Psoas muscle (tissue), 7 donors: ENCODE measurements at regions not wholly inside any gene's neighbourhood (a gene's known extent, or its start where the extent isn't known, plus 50 kb on each side); places are given as distances from the start of the nearest gene placed in this dataset.

ENCODE experiments used
- ATAC-seq, 4 donors: fragments of 200-7000 bp; cut with Tn5 transposase; one replicate each; pipeline ENCODE4 v1.9.1; 2020; ENCODE audit warnings: moderate library complexity in 3 of 4, mild to moderate bottlenecking in 2 of 4
- DNase-seq, 2 donors: peaks; one replicate each; pipeline ENCODE4 v3.0.0-alpha.2; 2020
- H3K27ac ChIP-seq: fragments of 200-600 bp; one replicate; pipeline ENCODE4 v1.8.0; 2022
- H3K27me3 ChIP-seq, 3 donors: fragments of 200-600 bp in 1 of 3; one replicate each; pipeline versions ENCODE4 v1.6.1 to v1.8.0; 2013 to 2022; ENCODE audit warnings: low read length in 2 of 3, mild to moderate bottlenecking in 2 of 3, moderate library complexity in 1 of 3; ENCODE audit not compliant: insufficient read depth in 3 of 3
- H3K36me3 ChIP-seq, 2 donors: fragments of 200-600 bp in 1 of 2; one replicate each; pipeline versions ENCODE4 v1.6.1 to v1.8.0; 2013 to 2022; ENCODE audit warnings: low read depth in 1 of 2, mild to moderate bottlenecking in 1 of 2, moderate library complexity in 1 of 2; ENCODE audit not compliant: insufficient read depth in 1 of 2
- H3K4me1 ChIP-seq: fragments of 200-600 bp; one replicate; pipeline ENCODE4 v1.8.0; 2022
- H3K4me3 ChIP-seq: fragments of 200-600 bp; one replicate; pipeline ENCODE4 v1.8.0; 2022; ENCODE audit warnings: mild to moderate bottlenecking
- H3K9me3 ChIP-seq: fragments of 200-600 bp; one replicate; pipeline ENCODE4 v1.8.0; 2022
- WGBS, 3 donors: extraction: QIAGEN DNeasy Blood & Tissue Kit; methylation state at CpG; one replicate each; pipeline versions ENCODE4 v1.1.6 to v1.1.7; 2013; 5-methylcytosine and 5-hydroxymethylcytosine counted together
- intact Hi-C, 2 donors: fragments of 100-400 bp; cut with DNase I; formaldehyde crosslinking; loops; one replicate each; pipeline versions ENCODE4 v1.11.0 to v1.14.2; 2022
- TF ChIP-seq, protein P1 (sequence below): fragments of 200-600 bp; IDR thresholded peaks from one replicate; pipeline ENCODE4 v1.8.0; 2022; ENCODE audit warnings: antibody characterized with exemption
- donor health status: healthy with polysubstance abuse.
- donor health status: DM: no; HTN: no; CAD: no; lungs with moderate emphysema.
- donor health status: Bipolar disorder and iron deficiency.
- donor health status: healthy.
- donor health status: DM: yes; HTN: yes; CAD: no.
- donor health status: DM: no; HTN: no; CAD: no.
- donor health status: DM: yes; HTN: yes; CAD: no.

DNA sequence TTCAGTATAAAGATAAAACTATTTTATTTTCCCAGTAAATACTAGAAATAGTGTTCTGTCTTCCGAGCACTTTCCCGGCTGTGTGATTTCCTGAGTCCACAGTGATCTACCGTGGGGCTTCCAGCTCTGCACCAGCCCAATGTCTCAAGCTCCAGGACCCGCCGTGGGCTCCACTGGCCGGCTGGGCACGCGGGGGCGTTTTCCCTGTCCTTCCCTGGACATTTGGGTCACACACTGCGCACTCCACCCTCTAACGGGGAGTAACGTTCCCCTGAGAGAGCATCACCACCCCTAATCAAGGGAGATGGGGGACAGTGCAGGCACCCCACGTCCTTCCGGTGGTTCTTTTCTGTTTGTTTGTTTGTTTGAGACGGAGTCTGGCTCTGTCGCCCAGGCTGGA, 844.6 kb upstream of the FRG1 start:
- TF ChIP-seq, protein P1, sequence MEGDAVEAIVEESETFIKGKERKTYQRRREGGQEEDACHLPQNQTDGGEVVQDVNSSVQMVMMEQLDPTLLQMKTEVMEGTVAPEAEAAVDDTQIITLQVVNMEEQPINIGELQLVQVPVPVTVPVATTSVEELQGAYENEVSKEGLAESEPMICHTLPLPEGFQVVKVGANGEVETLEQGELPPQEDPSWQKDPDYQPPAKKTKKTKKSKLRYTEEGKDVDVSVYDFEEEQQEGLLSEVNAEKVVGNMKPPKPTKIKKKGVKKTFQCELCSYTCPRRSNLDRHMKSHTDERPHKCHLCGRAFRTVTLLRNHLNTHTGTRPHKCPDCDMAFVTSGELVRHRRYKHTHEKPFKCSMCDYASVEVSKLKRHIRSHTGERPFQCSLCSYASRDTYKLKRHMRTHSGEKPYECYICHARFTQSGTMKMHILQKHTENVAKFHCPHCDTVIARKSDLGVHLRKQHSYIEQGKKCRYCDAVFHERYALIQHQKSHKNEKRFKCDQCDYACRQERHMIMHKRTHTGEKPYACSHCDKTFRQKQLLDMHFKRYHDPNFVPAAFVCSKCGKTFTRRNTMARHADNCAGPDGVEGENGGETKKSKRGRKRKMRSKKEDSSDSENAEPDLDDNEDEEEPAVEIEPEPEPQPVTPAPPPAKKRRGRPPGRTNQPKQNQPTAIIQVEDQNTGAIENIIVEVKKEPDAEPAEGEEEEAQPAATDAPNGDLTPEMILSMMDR = no peak
- Histone ChIP-seq H3K4me1 (no peaks in the 10 kb centered on the region), H3K9me3 (no peaks in the 10 kb centered on the region), H3K4me3 (no peak overlapping the region), H3K36me3 (no peaks in the 10 kb centered on the region), H3K27me3 (no peaks in the 10 kb centered on the region), H3K27ac (no peak overlapping the region)
- ATAC-seq = no peak
- intact Hi-C loops = no loop called here
- DNase-seq = no peak
- 93 to 95% (median 94%) methylated on average over 16 of the region's 16 CpGs for WGBS, 3 donors

DNA sequence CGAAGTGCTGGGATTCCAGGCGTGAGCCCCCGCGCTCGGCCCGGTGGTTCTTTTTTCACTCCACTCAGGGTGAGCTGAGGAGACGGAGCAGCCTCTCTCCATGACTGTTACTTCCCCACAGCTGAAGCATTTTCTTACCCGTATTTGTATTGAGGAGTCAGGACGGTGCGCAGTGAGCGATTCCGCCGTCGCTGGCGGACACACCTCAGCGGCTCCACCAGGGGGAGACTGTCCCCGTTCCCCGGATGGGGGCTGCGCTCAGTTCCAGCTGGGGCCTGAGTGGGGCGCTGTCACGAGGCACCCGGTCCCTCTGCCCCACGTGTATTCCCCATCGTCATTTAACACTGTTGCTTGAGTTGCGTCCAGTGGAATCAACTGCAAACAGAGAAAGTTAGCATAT, 844.0 kb upstream of the FRG1 start:
- Histone ChIP-seq H3K27me3 (no peaks in the 10 kb centered on the region), H3K4me1 (no peaks in the 10 kb centered on the region), H3K27ac (no peak overlapping the region), H3K4me3 (no peak overlapping the region), H3K9me3 (no peaks in the 10 kb centered on the region), H3K36me3 (no peaks in the 10 kb centered on the region)
- TF ChIP-seq, protein P1 = no peak
- 91 to 95% (median 95%) methylated on average over 25 of the region's 25 CpGs for WGBS, 3 donors
- DNase-seq (no peak), ATAC-seq (no peak)
- intact Hi-C loops = no loop called here

DNA sequence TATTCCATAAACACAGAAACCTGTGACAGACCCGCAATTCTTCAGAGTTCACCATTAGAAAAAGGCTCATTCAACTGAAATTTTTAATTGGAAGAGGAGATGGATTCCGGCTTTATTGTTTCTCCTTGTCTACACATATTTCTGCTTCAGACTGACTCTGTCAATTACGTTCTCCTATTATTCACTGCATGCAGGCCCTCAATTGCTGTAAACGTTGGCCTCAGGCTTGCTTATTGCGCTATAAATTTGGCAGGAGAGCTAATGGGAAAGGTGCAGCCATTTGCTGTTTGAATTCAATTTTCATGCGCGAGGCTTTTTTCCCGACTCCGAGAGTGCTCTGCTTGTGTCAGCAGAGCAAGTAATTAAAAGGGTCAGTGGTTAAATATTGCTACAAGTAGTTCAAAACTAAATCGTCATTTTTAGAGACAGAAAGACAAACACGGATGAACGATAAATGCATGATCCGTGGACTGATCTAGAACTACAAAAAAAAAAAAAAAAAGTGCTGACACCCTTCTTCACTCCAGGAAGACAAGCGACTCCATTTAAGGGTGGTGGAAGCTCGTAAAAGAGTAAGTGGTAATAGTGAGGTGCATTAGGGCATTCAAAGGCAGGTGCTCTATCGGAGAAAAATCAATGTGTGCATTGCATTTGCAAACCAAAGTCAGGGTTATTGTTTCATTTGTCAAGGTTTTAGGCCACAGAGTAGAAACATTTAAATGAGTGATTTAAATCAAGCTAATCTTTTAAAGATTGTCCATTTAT, 841.6 kb upstream of the FRG1 start:
- Histone ChIP-seq H3K36me3 (no peaks in the 10 kb centered on the region), H3K27ac (no peak overlapping the region), H3K9me3 (no peaks in the 10 kb centered on the region), H3K27me3 (no peaks in the 10 kb centered on the region), H3K4me3 (no peak overlapping the region), H3K4me1 (no peaks in the 10 kb centered on the region)
- no peak for DNase-seq
- WGBS, 3 donors = 81 to 86% (median 81%) methylated on average over 16 of the region's 16 CpGs
- ATAC-seq = no peak
- TF ChIP-seq, protein P1 = no peak
- intact Hi-C loops = no loop called here

DNA sequence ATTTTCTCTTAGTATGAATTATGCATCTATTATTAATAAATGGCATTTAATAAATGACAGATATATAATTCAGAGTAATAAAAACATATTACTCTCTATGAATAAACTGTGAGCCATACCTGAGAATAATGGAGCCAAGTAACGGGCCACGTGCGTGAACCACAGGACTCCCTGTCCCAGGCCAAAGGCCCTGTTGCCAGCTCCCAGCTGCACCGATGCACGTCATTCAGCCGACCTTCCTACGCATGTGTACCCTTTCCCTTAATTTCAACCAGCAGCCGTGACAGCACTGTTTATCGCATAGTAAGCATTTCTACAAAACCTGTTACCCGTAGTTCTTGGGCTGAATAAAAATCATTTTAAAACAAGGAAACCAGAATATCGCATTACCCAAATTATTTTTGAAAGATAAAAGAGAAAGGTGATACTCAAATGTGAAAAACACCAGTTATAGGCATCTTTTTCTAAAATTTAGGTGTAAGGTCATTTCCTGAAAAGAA, 827.2 kb upstream of the FRG1 start:
- 37 to 47% (median 37%) methylated on average over 11 of the region's 11 CpGs for WGBS, 3 donors
- TF ChIP-seq, protein P1 = no peak
- ATAC-seq = no peak
- no peaks in the 10 kb centered on the region for H3K4me1 ChIP-seq
- intact Hi-C loops = no loop called here
- H3K9me3 ChIP-seq = no peaks in the 10 kb centered on the region
- no peak for DNase-seq
- no peak overlapping the region for H3K27ac ChIP-seq
- H3K27me3 ChIP-seq = no peaks in the 10 kb centered on the region
- H3K4me3 ChIP-seq = no peak overlapping the region
- H3K36me3 ChIP-seq = no peaks in the 10 kb centered on the region

DNA sequence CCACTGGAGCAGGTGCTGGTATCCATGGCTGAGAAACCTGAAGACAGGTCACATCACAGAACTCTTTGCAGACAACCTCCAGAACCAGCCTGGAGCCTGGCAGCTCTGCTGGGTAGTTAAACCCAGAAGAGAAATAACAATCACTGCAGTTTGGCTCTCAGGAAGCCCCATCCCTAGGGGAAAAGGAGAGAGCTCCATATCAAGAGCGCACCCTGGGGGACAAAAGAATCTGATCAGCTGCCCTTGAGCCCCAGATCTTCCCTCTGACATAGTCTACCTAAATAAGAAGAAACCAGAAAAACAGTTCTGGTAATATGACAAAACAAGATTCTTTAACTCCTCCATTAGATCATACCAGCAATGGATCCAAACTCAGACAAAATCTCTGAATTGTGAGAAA, 823.2 kb upstream of the FRG1 start:
- 60 to 91% (median 85%) methylated on average over 1 of the region's 1 CpG for WGBS, 3 donors
- DNase-seq (no peak), ATAC-seq (no peak)
- Histone ChIP-seq H3K36me3 (no peaks in the 10 kb centered on the region), H3K4me3 (no peak overlapping the region), H3K27me3 (no peaks in the 10 kb centered on the region), H3K4me1 (no peaks in the 10 kb centered on the region), H3K27ac (no peak overlapping the region), H3K9me3 (no peaks in the 10 kb centered on the region)
- intact Hi-C loops = no loop called here
- TF ChIP-seq, protein P1 = no peak
